CD14-positive monocyte (primary cell): ENCODE measurements at regions not wholly inside any gene's neighbourhood (a gene's known extent, or its start where the extent isn't known, plus 50 kb on each side); places are given as distances from the start of the nearest gene placed in this dataset.

Source experiments
- DNase-seq, 3 donors: peaks; one replicate each; pipeline ENCODE4 v3.0.0-alpha.2; 2011 to 2022
- H2AFZ ChIP-seq: 2 replicates; pipeline ENCODE4 v1.6.0; 2012; ENCODE audit warnings: mild to moderate bottlenecking, low read depth, low read length, inconsistent platforms; ENCODE audit not compliant: insufficient read depth, poor library complexity, severe bottlenecking
- H3K27ac ChIP-seq, 2 donors: 1 replicate in 1 of 2; 2 replicates in 1 of 2; pipeline ENCODE4 v1.5.1; 2012 to 2013; ENCODE audit warnings: low read length in 2 of 2, control low read depth in 1 of 2, inconsistent platforms in 1 of 2, low read depth in 1 of 2, mild to moderate bottlenecking in 1 of 2
- H3K27me3 ChIP-seq, 2 donors: one replicate each; pipeline versions ENCODE4 v1.6.0 to v1.6.1; 2011 to 2013; ENCODE audit warnings: low read length in 2 of 2; ENCODE audit not compliant: control insufficient read depth in 2 of 2, insufficient read depth in 2 of 2
- H3K36me3 ChIP-seq, 2 donors: replicated peaks in 1 of 2; 1 replicate in 1 of 2; 2 replicates in 1 of 2; pipeline versions ENCODE4 v1.5.1 to v1.6.1; 2012 to 2013; ENCODE audit warnings: low read length in 2 of 2, control low read depth in 1 of 2, inconsistent platforms in 1 of 2, mild to moderate bottlenecking in 1 of 2; ENCODE audit not compliant: insufficient read depth in 2 of 2, control insufficient read depth in 1 of 2
- H3K4me1 ChIP-seq, 2 donors: 1 replicate in 1 of 2; 2 replicates in 1 of 2; pipeline versions ENCODE4 v1.5.1 to v1.6.1; 2012 to 2013; ENCODE audit warnings: low read length in 2 of 2, control low read depth in 1 of 2, inconsistent platforms in 1 of 2, mild to moderate bottlenecking in 1 of 2, moderate library complexity in 1 of 2; ENCODE audit not compliant: insufficient read depth in 2 of 2, control insufficient read depth in 1 of 2
- H3K4me2 ChIP-seq: replicated peaks from 2 replicates; pipeline ENCODE3; 2012; ENCODE audit warnings: low read length, moderate library complexity, mild to moderate bottlenecking; ENCODE audit not compliant: poor library complexity, severe bottlenecking; ENCODE audit errors: extremely low read depth
- H3K4me3 ChIP-seq, 3 experiments: fragments of 200-600 bp in 1 of 3; sonication (generic) in 1 of 3; replicated peaks in 1 of 3; 1 replicate in 2 of 3; 2 replicates in 1 of 3; pipeline ENCODE4 v1.5.1; 2011 to 2013; ENCODE audit warnings: low read length in 3 of 3, mild to moderate bottlenecking in 3 of 3, control low read depth in 2 of 3, low read depth in 2 of 3, inconsistent platforms in 1 of 3, moderate library complexity in 1 of 3
- H3K79me2 ChIP-seq: 2 replicates; pipeline ENCODE4 v1.6.0; 2012; ENCODE audit warnings: mild to moderate bottlenecking, control low read depth, inconsistent platforms, low read length, moderate library complexity; ENCODE audit not compliant: insufficient read depth
- H3K9ac ChIP-seq: 2 replicates; pipeline ENCODE4 v1.6.0; 2017; ENCODE audit warnings: low read length, mild to moderate bottlenecking; ENCODE audit not compliant: insufficient read depth, poor library complexity, severe bottlenecking
- H3K9me3 ChIP-seq, 2 donors: replicated peaks in 1 of 2; 1 replicate in 1 of 2; 2 replicates in 1 of 2; pipeline versions ENCODE4 v1.5.1 to v1.6.1; 2012 to 2013; ENCODE audit warnings: low read length in 2 of 2, control low read depth in 1 of 2; ENCODE audit not compliant: control insufficient read depth in 1 of 2, insufficient read depth in 1 of 2
- H4K20me1 ChIP-seq: 2 replicates; pipeline ENCODE4 v1.6.0; 2012; ENCODE audit warnings: mild to moderate bottlenecking, low read length, control low read depth, moderate library complexity; ENCODE audit not compliant: insufficient read depth
- H3K27ac Mint-ChIP-seq, 7 donors: one replicate each; pipeline ENCODE4 v1.8.0; 2020; ENCODE audit warnings: mild to moderate bottlenecking in 7 of 7, mixed read lengths in 7 of 7, moderate library complexity in 6 of 7, inconsistent platforms in 2 of 7
- H3K27me3 Mint-ChIP-seq, 3 donors: one replicate each; pipeline ENCODE4 v1.8.0; 2021 to 2022; ENCODE audit warnings: low read depth in 3 of 3, mild to moderate bottlenecking in 3 of 3, mixed read lengths in 3 of 3, moderate library complexity in 3 of 3, inconsistent platforms in 1 of 3
- H3K36me3 Mint-ChIP-seq, 2 donors: one replicate each; pipeline ENCODE4 v1.8.0; 2020; ENCODE audit warnings: mixed read lengths in 2 of 2, inconsistent platforms in 1 of 2, mild to moderate bottlenecking in 1 of 2
- H3K4me1 Mint-ChIP-seq: one replicate; pipeline ENCODE4 v1.8.0; 2020; ENCODE audit warnings: mild to moderate bottlenecking, mixed read lengths
- H3K4me3 Mint-ChIP-seq, 2 donors: one replicate each; pipeline ENCODE4 v1.8.0; 2020; ENCODE audit warnings: mild to moderate bottlenecking in 2 of 2, mixed read lengths in 2 of 2, moderate library complexity in 1 of 2
- H3K9me3 Mint-ChIP-seq, 7 donors: one replicate each; pipeline ENCODE4 v1.8.0; 2020 to 2022; ENCODE audit warnings: mixed read lengths in 7 of 7, mild to moderate bottlenecking in 6 of 7, moderate library complexity in 6 of 7, inconsistent platforms in 2 of 7
- WGBS: methylation state at CpG from one replicate; pipeline ENCODE4 v1.1.5; 2013; ENCODE audit warnings: missing lambda C conversion rate; ENCODE audit not compliant: insufficient coverage; 5-methylcytosine and 5-hydroxymethylcytosine counted together
- intact Hi-C, 2 donors: fragments of 100-400 bp; cut with micrococcal nuclease; formaldehyde crosslinking; loops; one replicate each; pipeline versions ENCODE4 v1.15.0 to v1.15.1; 2023
- TF ChIP-seq, protein P1 (sequence below): fragments of 200-600 bp; IDR thresholded peaks from one replicate; pipeline ENCODE4 v1.8.0; 2022; ENCODE audit warnings: antibody characterized with exemption, mild to moderate bottlenecking

DNA sequence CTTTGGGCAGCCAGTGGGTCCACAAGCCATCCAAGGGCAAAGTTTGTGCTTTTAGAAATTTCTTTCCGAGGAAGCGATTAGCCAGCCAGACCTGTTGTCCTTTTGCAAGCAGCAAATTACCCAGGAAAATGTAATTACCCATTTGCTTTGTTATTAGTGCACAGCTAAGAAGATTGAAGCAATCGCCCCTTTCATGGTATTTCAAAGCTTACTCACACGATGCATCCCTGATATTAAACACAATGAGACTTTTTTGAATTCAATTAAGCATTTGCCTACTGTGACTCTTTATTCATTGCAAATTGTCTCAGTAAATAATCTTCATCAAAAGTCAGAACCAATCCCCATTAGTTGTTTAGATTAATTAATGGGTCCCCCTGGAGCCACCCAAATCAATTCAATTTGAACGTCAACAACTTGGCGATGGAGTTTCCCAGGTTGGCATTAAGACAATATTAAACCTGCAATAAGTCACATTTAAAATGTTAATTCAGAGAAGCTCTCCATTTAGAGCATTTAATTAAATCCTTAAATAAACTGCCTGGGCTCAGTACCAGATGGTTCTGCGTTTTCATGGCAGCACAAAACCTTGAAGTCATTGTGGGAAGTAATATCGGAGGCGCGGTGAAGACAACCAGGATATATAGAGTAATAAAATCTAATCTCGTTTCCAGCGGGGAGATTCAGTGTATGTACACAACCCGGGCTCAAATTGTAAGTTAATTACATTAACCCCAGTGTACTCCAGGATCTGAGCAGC, 366.2 kb upstream of the TNRC6C start:
- peaks cover 0 to 6% (median 2%) of the 10 kb centered on the region in 7 donors for H3K9me3 Mint-ChIP-seq
- no peaks in the 10 kb centered on the region for H3K4me1 Mint-ChIP-seq
- H2AFZ ChIP-seq: no peak overlapping the region
- TF ChIP-seq, protein P1, sequence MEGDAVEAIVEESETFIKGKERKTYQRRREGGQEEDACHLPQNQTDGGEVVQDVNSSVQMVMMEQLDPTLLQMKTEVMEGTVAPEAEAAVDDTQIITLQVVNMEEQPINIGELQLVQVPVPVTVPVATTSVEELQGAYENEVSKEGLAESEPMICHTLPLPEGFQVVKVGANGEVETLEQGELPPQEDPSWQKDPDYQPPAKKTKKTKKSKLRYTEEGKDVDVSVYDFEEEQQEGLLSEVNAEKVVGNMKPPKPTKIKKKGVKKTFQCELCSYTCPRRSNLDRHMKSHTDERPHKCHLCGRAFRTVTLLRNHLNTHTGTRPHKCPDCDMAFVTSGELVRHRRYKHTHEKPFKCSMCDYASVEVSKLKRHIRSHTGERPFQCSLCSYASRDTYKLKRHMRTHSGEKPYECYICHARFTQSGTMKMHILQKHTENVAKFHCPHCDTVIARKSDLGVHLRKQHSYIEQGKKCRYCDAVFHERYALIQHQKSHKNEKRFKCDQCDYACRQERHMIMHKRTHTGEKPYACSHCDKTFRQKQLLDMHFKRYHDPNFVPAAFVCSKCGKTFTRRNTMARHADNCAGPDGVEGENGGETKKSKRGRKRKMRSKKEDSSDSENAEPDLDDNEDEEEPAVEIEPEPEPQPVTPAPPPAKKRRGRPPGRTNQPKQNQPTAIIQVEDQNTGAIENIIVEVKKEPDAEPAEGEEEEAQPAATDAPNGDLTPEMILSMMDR: no peak
- H4K20me1 ChIP-seq: no peaks in the 10 kb centered on the region
- no peaks in the 10 kb centered on the region for H3K36me3 ChIP-seq
- no peaks in the 10 kb centered on the region for H3K79me2 ChIP-seq
- no peak overlapping the region for H3K9ac ChIP-seq
- peaks cover 0 to 4% (median 3%) of the 10 kb centered on the region in 3 donors for H3K27me3 Mint-ChIP-seq
- H3K27ac Mint-ChIP-seq: no peak overlapping the region
- no peaks in the 10 kb centered on the region for H3K4me1 ChIP-seq
- intact Hi-C loops: no loop called here
- H3K4me3 ChIP-seq: no peak overlapping the region
- DNase-seq: no peak
- no peak overlapping the region for H3K27ac ChIP-seq
- no peaks in the 10 kb centered on the region for H3K27me3 ChIP-seq
- no peak overlapping the region for H3K4me2 ChIP-seq
- H3K4me3 Mint-ChIP-seq: peak overlapping the region in 1 of 2 donors; percentile 43
- 100% methylated on average over 2 of the region's 13 CpGs for whole genome bisulfite sequencing
- H3K9me3 ChIP-seq: no peaks in the 10 kb centered on the region
- H3K36me3 Mint-ChIP-seq: no peaks in the 10 kb centered on the region

- Mint-ChIP-seq H3K9me3 (peaks cover 0 to 3% (median 0%) of the 10 kb centered on the region in 7 donors), H3K4me1 (no peaks in the 10 kb centered on the region), H3K36me3 (no peaks in the 10 kb centered on the region), H3K27me3 (peaks cover 0 to 4% (median 4%) of the 10 kb centered on the region in 3 donors), H3K27ac (no peak overlapping the region), H3K4me3 (no peak overlapping the region)
- Histone ChIP-seq H3K9ac (no peak overlapping the region), H3K36me3 (no peaks in the 10 kb centered on the region), H3K27ac (no peak overlapping the region), H3K4me2 (no peak overlapping the region), H3K27me3 (no peaks in the 10 kb centered on the region), H3K4me1 (no peaks in the 10 kb centered on the region), H3K9me3 (no peaks in the 10 kb centered on the region), H3K4me3 (no peak overlapping the region), H4K20me1 (no peaks in the 10 kb centered on the region), H2AFZ (no peak overlapping the region), H3K79me2 (no peaks in the 10 kb centered on the region)
- no peak for DNase-seq
- WGBS: 98% methylated on average over 3 of the region's 5 CpGs
- intact Hi-C loops: no loop called here
- TF ChIP-seq, protein P1: no peak
These were observed 365.4 kb upstream of the TNRC6C start for GRCh38 chr17:77593081-77593480.
